ENCODE measurements at regions not wholly inside any gene's neighbourhood (a gene's known extent, or its start where the extent isn't known, plus 50 kb on each side); places are given as distances from the start of the nearest gene placed in this dataset.

- no peaks in the 10 kb centered on the region for H3K36me3 ChIP-seq (ENCODE audit: control insufficient read depth, insufficient read depth, low read length)
- intact Hi-C loops (cut with micrococcal nuclease; ENCODE audit: unreplicated experiment), result no loop called here
- no peaks in the 10 kb centered on the region for H3K27me3 ChIP-seq (ENCODE audit: control insufficient read depth, insufficient read depth, low read length)
- ChIA-PET CTCF (no interaction called here), POLR2A (no interaction called here)
- TF ChIP-seq REST (IDR thresholded peaks at IDR 0.05; ENCODE audit: insufficient read depth in 1 of 2, low read depth in 2 of 2, low read length in 1 of 2), result no peak
- TF ChIP-seq SIN3A (IDR thresholded peaks at IDR 0.05; ENCODE audit: borderline replicate concordance, insufficient read depth, low read depth, low read length), result no peak
- ATAC-seq (no peak), DNase-seq (ENCODE audit: low read depth, low spot score) (no peak)
- no peaks in the 10 kb centered on the region for H3K9me3 ChIP-seq (ENCODE audit: control insufficient read depth, insufficient read depth, low read depth, low read length)
- H3K4me3 ChIP-seq (ENCODE audit: low read depth in 2 of 2, low read length in 2 of 2), result no peak overlapping the region
- in situ Hi-C loops (cut with HindIII; ENCODE audit: low pct_unique_long_range_greater_than_20kb, low sequenced_read_pairs), result no loop called here
- no peak overlapping the region for H3K27ac ChIP-seq (ENCODE audit: low read length)
- no peaks in the 10 kb centered on the region for H3K4me1 ChIP-seq (ENCODE audit: control insufficient read depth, insufficient read depth, low read length)
- no TSS peak for BruUV-seq (replicated peaks)
These were observed 478.4 kb upstream of the GOT2 start for GRCh38 chr16:59212492-59213024.

GRCh38 chr16:59210955-59211541, 476.9 kb upstream of the GOT2 start:
- ATAC-seq, result no peak
- CTCF ChIA-PET, result no interaction called here
- intact Hi-C loops (cut with micrococcal nuclease; ENCODE audit: unreplicated experiment) (no loop called here), in situ Hi-C loops (cut with HindIII; ENCODE audit: low pct_unique_long_range_greater_than_20kb, low sequenced_read_pairs) (no loop called here)
- POLR2A ChIA-PET, result no interaction called here
- no peak for DNase-seq (ENCODE audit: low read depth, low spot score)
- H3K4me1 ChIP-seq (ENCODE audit: control insufficient read depth, insufficient read depth, low read length), result no peaks in the 10 kb centered on the region
- TF ChIP-seq SIN3A (IDR thresholded peaks at IDR 0.05; ENCODE audit: borderline replicate concordance, insufficient read depth, low read depth, low read length) (no peak), TCF7L2 (IDR thresholded peaks at IDR 0.05; ENCODE audit: low read depth, low read length) (no peak), CTCF (IDR thresholded peaks at IDR 0.05) (no peak), REST (IDR thresholded peaks at IDR 0.05; ENCODE audit: insufficient read depth in 1 of 2, low read depth in 2 of 2, low read length in 1 of 2) (no peak), POLR2AphosphoS5 (IDR thresholded peaks at IDR 0.05; ENCODE audit: low read depth, low read length) (no peak)
- no TSS peak for BruUV-seq (replicated peaks)
- no peak overlapping the region for H3K27ac ChIP-seq (ENCODE audit: low read length)
- no peaks in the 10 kb centered on the region for H3K9me3 ChIP-seq (ENCODE audit: control insufficient read depth, insufficient read depth, low read depth, low read length)
- no peaks in the 10 kb centered on the region for H3K36me3 ChIP-seq (ENCODE audit: control insufficient read depth, insufficient read depth, low read length)
- H3K4me3 ChIP-seq (ENCODE audit: low read depth in 2 of 2, low read length in 2 of 2), result no peak overlapping the region
- no peaks in the 10 kb centered on the region for H3K27me3 ChIP-seq (ENCODE audit: control insufficient read depth, insufficient read depth, low read length)

Data from Panc1 (cell line).